Stimulated activated CD4-positive, alpha-beta T cell treated with anti-CD3 and anti-CD28 coated beads, Interleukin-12 subunit alpha, Interleukin-12 subunit beta, amount 100 ng/mL, for 24 hours (primary cell): ENCODE measurements at regions not wholly inside any gene's neighbourhood (a gene's known extent, or its start where the extent isn't known, plus 50 kb on each side); places are given as distances from the start of the nearest gene placed in this dataset.

ENCODE experiments used
- DNase-seq, 2 experiments: peaks; one replicate each; pipeline ENCODE4 v3.0.0-alpha.2; 2020; ENCODE audit warnings: low read depth in 2 of 2

DNA sequence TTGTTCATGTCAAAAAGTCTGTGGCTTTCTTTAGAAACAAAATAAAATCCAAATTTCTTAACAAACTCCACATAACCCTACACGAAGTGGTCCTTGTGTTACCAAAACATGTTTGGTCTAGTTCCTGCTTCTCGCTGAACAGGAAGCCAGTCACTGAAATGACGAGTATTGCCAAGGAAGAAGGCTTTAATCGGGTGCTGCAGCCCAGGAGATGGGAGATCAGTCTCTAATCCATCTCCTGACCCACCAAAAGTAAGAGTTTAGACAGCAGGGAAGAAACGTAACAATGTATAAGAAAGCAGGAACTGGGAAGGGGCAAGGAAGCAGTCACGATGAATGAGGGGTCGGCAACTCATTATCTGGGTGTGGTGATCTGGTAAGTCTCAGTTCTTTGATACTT is 144.6 kb upstream of the MAP9 start:
- DNase-seq, result no peak

DNA sequence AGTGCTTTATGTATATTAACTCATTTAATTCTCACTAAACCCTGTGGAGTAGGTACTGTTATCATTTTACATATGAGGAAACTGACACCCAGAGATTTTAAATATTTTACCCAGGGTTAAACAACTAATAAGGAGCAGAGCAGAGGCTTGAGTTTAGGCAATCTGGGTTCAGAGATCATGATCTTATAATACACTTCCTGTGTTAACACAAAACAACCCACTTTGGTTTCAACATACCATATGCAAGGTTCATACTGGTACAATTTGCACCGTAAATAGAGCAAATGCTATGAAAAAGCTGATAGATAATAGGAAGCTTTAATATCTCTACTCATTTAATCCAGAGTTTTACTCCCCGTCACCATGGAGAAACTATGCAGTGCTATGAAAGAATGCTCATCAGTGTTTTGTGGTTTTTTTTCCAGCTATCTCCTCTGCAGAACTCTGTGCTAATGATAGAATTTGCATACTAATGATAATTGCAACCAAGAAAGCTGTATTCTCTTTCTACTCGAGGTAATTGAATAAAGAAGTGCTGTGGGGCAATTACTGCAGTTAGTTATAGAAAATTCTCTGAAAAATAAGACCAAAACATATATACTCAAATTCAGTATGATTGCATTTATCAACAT is 138.8 kb upstream of the MAP9 start:
- DNase-seq, result no peak

DNA sequence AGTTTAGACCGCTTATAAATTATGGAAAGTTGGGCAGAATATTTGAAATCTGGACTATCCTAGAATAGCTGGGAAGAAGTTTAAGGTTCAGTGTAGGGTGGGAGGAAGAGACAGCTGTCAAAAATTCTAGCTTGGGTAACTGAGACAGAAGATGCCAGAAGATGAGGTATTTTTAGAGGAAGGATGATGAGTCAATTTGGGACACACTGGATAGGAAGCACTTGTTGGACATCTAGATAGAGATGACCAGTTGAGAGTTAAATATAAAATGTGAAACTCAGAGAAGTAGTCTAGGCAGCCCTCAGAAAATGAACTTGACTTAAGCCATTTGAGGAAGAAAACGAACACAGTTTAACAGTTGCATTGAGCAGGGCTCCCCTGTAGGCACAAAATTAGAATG is 137.9 kb upstream of the MAP9 start:
- no peak for DNase-seq

DNA sequence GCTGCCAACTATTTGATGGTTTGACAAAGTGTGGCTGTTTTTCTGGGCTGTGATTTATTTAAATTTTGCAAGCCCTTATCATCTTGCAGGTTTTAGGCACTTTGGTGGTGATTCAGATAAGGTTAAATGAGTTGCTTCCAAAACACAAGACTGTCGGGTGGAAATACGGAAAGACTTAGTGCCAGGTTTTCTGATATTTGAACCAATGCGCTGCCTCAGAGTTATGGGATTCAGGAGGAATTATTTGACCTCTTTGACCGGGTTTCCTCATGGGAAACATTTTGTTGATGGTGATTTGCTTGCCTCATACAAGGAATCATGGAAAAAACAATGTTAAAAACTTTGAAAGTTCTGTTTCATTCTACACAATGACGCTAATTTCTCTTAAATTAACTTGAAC is 136.1 kb upstream of the MAP9 start:
- DNase-seq, result no peak

DNA sequence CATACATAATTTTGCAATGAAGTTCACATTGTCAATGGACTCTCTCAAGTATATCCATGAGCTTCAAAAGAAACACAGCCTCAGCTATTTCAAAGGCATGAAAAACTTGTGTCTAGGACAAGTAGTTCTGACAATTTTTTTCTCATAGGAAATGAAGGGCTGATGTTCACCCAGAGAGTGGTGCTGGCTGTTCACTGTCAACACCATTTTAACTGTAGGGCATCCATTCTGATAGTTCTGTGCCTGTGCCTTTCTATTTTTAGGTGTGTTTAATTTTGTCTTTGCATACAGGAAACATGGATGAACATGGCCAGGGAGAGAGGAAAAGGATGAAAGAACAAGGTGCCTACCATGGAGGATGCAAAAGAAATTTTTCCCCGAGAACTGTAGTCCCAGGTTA is 135.3 kb upstream of the MAP9 start:
- no peak for DNase-seq

DNA sequence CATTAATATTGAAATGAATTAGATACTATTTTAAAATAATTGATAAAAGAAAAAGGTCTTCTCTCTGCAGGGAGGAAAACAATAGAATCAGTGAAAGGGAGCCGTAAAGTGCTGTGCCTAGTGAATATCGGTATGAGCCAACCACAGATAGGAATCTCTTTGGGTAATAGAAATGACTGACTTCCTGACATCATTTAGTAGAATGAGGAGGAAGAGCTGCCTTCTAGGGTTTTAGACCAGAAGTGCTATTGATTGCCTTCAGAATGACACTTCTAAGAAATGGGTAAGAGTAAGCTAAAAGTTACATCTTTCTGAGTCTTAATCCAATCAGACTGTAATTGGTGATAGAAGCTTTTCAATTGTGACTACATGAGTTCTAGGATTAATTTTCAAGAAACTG is 134.0 kb upstream of the MAP9 start:
- no peak for DNase-seq

DNA sequence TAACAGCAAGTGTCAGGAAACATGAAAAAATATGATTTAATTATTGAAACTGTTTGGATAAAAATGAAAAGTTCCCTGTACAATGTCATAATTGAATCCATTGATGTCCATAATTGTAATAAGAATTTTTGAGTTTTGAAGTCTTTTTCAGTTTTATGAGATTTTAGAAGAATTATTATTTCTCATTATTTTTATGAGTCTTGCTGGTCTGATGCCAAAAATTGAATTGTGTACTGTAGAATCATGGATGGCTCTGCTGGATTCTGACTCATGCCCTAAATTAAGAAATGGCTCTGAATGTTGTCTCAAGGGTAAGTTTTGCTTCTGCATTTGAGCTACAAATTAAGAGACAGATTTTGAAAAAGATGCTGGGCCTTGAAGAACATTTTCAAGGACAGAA is 132.8 kb upstream of the MAP9 start:
- DNase-seq, result no peak

DNA sequence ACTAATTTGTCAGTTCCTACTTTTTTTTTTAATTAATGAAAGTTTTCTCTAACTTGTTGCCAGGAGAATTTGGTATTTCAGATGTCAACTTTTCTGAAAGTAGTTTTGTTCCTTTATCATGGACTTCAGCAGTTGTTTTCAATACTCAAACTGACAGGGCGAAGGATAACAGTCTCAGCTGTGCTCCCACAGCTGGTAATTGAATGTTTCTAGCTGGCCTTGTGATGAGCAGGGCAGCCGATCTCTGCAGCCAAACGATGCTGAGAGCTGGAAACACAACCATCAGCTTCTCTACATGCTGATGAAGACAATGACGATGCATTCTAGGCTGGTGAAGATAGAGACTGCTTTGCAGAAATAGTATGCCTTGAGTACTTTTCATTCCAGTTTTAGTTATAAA is 130.0 kb upstream of the MAP9 start:
- no peak for DNase-seq

DNA sequence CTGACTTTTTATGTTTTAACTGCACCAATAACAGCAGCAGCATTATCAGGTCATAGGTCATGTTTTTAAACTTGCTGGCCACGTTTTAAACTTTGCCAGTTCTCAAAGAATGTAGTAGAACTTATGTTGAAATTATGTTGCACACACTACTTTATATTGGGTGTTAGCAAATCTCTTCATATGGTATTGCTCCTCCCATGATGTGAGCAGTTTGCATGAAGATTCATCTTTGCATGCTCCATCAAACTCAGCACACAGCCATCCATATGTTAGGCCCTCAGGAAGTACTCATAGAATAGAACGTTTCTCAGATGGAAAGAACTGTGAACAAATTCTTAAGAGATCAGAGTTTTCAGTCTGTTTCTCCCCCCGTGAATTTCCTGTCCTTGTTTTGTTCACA is 128.6 kb upstream of the MAP9 start:
- no peak for DNase-seq

DNA sequence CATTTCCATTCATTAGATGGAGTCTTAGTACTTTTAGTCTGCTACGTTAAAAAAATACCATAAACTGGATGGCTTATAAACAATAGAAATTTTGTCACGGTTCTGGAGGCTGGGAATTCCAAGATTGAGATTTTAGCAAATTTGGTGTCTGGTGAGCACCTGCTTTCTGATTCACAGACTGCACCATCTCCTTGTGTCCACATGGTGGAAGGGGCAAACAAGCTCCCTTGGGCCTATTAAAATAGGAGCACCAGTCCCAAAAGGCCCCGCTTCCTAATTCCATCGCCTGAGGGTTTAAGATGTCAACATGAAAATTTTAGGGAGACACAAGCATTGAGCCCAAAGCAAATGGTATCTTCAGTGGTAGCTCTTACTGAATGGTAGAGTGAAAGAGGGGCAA is 120.5 kb upstream of the MAP9 start:
- no peak for DNase-seq

DNA sequence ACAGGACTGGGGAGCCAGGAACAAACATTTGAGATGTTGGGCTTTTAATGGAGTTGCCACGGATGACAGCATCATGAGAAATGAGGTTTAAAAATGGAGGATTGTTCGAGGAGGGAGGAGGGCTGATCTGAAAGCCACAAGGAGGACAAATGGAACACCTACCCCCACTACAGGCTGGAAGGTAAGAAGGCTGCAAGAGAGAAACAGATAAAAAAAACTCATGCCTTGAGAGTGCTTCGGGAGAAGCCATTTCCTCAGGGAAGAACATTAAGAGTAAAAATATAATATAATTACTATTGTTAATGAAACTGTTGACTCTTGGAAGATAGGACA is 119.5 kb upstream of the MAP9 start:
- no peak for DNase-seq

DNA sequence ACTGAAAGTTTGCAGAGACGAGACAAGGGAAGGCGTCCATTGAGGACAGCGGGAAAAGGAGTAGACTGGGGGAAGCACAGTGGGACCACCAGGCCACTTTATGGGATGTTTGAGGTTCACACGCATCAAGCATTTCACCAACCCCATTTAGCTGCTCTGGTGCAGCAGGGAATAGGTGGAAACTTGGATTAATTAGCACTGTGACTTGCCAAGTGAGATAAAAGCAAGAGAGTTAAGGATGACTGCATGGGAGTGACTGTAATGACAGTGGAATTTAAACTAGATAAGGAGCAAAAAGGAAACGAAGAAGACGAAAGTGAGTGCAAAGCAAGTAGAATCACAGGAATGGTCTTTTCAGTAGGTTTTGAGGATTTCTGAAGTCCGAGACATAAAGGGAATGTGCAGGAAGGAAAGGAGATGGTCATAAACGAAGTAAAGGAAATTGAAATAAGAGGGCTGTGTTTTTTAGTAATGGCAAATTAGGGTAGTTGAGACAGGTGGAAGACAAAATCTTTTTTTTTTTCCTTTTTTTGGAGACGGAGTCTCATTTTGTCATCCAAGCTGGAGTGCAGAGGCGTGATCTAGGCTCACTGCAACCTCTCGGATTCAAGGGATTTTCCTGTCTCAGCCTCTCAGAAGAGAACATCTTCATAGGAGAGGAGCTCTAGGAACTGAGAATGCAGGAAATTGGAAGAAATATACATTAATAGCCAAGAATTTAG is 119.0 kb upstream of the MAP9 start:
- DNase-seq, result no peak

DNA sequence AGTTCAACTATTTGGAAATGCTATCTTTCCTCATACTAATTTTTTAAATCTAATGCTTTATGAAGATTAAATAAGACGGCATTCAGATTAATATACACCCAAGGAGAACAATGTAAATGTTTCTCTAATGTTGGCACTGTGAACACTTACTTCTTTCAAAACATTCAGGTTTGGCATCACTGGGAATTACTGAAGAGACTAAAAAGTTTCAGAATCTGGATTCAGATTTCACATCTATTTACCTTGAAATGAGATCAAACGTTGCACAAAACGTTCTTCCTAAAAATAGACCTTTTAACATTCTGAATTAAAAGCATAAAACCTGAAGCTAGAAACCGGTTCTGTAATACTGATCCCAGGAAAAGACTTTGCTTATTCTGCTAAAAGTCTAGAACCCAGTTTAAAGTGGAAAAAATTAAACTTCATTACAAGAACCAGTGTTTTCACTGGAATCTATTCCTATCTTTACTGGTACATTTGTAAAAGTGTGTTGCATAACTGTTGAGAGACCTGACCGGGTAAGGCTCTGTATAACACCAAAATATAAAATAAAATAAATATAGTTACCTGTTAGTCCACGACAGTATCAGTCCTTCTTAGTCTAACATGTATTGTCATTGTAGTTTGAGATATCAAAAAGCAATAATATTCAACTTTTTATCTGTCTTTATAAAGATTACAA is 117.4 kb upstream of the MAP9 start:
- no peak for DNase-seq

DNA sequence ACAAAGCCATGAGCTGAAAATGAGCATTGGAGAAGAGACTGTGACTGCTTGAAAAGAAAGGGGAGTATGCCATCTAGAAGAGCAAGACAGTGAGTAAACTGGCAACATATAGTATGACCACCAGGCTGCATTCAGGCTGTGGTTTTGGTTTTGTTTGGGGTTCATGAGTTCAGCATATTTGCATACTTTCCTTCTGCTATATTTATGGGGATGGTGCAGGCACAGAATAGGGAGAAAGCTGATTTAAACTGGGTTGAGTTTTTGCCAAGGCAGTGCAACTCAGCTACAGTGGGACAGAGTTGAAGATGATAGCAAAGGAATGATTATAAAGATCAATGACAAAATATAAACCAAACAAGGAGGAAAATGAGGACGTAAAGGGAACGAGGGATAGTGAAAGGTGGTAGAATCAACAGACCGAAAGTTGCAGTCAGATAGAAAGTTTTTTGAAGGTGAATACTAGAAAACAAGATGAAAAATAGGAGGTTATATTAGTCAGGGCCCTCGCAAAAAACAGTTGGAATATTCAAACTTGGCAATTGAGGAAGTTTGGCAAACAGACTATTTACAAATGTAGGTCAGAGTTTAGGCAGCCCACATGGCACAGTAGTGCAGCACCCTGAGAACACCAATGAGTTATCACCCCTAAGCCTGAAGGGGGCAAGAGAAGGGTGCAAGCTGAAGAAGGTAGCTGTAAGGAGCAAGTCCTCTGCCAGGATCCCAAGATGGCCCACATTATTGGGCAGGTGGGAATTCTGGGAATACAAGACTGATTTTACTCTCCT is 114.8 kb upstream of the MAP9 start:
- no peak for DNase-seq

DNA sequence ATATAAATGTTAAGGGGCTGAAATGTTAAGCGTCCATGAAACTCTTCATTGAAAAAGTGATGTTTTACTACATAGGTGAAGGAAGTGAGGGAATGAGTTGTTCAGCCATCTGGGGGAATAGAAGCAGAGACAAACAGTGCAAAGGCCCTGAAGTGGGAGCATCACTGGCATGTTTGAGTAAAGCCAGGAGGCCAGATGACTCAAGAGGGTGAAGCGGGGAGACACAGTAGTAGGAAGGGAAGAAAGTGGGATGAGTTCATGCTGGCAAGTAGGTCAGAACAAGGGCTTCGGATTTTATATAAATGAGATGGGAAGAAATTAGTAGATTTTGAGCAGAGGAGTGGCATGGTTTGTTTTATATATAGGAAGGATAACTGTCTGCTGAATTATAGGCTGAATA is 112.5 kb upstream of the MAP9 start:
- no peak for DNase-seq

DNA sequence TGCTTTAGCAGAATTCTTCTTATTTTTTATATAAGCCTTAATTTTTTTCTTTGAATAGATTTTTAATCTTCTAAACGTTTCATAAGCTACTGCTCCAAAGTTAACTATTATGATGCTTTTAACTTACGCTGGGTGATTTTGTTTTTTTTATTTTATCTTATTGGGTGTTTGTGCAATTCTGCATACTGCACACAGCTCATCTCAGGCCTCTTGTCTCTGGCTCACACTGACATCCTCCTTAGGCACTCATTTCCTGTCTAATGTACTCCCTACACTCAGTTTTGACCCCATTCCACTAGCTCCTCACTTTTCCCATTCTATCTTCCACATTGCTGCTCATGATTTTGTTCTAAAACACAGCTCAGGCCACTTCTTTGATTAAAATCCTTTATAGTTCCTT is 111.9 kb upstream of the MAP9 start:
- no peak for DNase-seq

DNA sequence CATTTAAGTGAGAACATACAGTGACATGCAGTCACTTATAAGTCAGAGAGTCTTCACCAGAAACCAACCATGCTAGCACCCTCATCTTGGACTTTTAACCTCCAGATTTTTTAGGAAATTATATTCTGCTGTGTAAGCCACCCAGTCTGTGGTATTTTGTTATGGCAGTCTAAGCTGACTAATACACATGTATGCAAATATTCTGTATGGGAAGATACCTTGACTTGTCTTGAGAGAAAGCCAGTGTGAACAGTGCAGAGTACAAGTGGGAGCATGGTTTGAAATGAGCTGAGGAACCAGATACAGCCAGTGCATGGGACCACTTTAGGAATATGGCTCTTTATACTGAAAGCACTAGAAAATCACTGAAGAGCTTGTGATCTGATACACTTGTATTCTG is 110.4 kb upstream of the MAP9 start:
- DNase-seq, result no peak

DNA sequence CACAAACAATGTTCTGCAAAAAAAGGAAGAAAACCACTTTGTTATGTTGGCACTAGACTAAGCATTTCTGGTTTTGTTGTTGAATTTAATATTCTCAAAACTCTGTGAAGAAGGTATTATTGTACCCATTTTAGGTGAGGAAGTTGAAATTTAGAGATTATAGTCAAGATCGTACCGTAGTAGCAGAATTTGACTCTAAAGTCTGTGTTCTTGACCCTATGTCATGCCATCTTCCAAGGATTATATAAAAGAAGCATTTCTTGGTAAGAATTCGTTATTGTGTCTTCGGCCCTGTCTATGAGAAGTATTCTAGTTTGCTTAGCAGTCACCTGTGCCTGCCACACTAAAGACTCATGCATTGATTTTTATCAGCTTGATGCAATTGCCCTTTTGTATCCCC is 104.4 kb upstream of the MAP9 start:
- no peak for DNase-seq

DNA sequence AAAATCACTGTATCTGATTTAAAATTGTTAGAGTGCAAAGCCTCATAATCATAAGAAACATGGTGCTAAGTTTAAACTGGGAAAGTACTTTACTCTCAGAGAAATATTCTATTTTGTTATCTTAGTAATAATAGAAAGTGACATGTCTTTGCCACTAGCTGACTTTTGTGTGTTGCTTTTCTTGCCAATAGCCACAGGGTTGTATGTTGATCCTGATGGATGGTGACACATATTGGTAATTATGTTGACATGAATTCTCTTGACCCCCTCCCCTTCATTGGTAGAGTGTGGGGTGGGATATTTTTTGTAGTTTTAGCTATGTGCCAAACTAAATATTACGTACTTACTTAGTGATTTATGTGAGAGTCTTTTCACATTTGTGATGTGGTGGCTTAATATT is 103.1 kb upstream of the MAP9 start:
- DNase-seq, result no peak

DNA sequence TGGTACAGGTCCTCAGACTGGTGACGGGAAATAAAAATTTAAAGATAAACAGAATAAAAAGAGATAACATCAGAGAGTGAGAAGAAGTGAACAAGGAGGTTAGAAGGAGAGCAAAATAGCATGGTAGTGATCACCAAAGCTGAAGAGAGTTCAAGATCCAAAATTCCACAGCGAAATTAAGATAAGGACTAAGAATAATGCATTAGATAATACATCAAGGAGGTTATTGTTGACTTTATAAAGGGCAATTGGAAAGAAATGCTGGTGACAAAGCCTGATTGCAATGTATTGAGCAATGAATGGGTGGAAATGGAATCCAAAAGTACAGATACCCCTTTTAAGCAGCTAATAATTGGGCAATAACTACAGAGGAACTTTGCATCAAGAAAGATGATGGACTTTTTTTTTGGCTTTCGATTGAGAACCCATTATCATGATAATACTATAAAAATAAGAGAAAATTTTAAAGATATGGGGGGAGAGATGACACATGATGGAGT is 101.6 kb upstream of the MAP9 start:
- no peak for DNase-seq

DNA sequence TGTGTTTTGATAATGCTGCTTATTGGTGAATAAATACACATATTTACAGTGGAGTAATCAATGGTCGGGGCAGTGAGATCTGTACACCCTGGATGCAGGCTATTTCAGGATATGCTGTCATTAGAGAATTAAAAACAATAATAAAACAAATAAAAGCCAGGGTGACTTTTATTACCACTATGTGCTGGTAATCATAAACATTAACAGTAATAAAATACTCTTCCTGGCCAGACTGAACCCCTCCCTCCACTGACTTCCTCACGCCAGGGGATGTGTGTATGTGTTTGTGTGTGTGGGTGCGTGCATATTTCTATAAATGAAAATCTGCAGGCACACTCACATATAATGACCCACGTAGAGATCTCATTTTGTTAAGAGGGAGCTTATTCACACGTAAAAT is 98.0 kb upstream of the MAP9 start:
- DNase-seq, result no peak

DNA sequence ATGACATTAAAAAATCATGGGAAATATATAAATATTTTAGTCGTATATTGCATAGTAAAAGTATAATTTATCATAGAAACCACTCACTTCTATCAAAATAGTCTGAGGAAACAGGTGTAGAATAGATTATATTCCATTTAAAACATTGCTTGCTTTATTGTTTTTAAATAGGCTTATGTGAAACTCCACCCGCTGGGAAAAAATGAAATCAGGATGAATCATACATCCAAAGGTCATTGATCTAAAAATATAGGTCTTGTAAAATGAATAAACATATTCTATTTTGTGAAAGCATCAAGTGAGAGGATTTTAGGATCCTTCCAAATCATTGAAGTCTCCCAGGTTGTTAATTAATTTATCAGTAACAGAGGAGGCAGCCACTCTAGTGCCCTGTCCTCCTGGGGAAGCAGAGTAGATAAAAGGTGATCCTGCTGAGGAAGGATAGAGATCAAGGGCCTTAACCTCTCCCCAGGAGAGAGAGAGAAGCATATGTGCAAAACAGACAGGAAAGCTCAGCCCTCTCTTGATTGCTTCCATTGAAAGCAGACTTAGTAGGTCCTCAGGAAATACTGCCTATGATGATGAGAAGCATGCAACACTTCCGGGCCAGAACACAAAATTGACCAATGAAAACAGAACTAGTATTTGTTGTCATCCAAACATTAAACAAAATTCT is 96.8 kb upstream of the MAP9 start:
- DNase-seq, result no peak
